ENCODE measurements at regions not wholly inside any gene's neighbourhood (a gene's known extent, or its start where the extent isn't known, plus 50 kb on each side); places are given as distances from the start of the nearest gene placed in this dataset.

DNA sequence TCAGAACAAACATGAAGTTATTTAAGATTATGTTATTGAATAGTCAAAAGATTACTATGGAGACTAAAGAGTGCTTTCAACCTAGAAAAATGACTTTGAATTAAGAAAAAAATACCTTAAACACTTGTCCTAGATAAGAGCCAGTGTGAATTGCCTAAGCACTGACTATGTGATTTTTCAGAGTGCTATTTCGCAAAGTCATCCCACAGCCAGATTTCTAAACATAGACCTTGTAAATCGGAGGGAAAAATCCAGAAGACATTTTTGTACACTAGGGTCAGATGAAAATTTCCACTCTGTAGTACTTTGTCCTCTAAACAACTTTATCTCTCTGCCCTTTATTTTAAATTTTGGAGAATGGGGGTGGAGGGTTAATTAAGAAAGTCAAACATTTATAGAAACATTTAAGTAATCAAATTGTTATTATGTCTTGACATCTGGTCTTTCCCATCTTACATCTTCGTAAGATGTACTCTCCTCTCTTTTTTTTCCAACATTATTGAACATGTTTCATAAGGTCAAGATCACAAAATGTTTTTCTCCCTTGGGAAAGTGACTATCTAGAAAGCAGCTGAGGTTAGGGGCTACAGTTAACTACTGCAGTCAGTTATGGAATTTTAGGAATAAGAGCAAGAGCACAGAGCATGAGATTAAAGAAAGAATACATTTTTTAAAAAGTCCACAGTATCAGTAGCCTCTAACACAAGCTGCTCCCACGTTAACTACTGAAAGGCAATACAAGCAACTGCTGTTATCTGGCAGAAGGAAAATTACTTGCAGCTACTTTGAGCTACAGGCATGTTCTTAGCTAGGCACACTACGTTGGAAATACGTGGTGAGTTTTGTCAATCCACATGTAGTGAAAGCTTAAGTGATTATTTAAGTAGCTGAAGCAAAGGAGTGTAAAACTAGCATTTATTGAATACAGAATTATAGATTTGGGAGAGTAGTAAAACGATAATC, 648.5 kb downstream of the HTR1B start:
- intact Hi-C loops (cut with DNase I), result no loop called here
- H3K9me3 ChIP-seq (ENCODE audit: control insufficient read depth, low read length), result peaks cover 2% of the 10 kb centered on the region
- peak overlapping the region in 1 of 2 donors; percentile 14 for H3K27ac ChIP-seq (ENCODE audit: low read depth in 1 of 2, low read length in 2 of 2)
- no peaks in the 10 kb centered on the region for H3K27me3 ChIP-seq (ENCODE audit: control insufficient read depth in 1 of 2, insufficient read depth in 2 of 2, low read length in 1 of 2)
- no peak overlapping the region for H3K4me3 ChIP-seq (ENCODE audit: low read length in 2 of 2)
- DNase-seq (no peak), ATAC-seq (ENCODE audit: low FRiP score) (no peak)
- 31 to 37% methylated on average over 7 of the region's 7 CpGs for WGBS, 2 donors
- no peaks in the 10 kb centered on the region for H3K36me3 ChIP-seq (ENCODE audit: control insufficient read depth in 1 of 2, insufficient read depth in 2 of 2, low read length in 1 of 2)
- peaks cover 0 to 2% of the 10 kb centered on the region in 2 donors for H3K4me1 ChIP-seq (ENCODE audit: control insufficient read depth in 1 of 2, insufficient read depth in 2 of 2, low read length in 2 of 2)

DNA sequence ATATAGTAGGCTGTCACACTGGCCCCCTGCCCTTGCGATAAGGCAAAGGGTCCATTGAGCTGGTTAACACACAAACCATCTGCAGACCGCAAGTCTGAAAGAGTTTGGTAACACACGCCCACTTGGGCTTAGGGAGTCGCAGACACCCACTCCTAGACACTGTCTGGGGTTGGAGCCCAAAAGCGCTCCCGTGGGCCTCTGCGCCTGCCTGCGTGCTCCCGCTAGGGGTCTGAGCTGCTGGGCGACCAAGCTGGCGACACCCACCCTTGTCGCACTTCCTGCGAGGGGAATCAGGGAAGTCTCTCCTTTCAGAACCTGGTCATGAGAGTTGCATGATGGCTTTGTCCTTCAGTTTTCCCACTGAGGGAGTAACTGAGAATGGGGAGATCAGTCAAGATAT, 653.0 kb downstream of the HTR1B start:
- peaks cover 0 to 2% of the 10 kb centered on the region in 2 donors for H3K4me1 ChIP-seq (ENCODE audit: control insufficient read depth in 1 of 2, insufficient read depth in 2 of 2, low read length in 2 of 2)
- H3K36me3 ChIP-seq (ENCODE audit: control insufficient read depth in 1 of 2, insufficient read depth in 2 of 2, low read length in 1 of 2), result no peaks in the 10 kb centered on the region
- ATAC-seq (ENCODE audit: low FRiP score), result no peak
- H3K27me3 ChIP-seq (ENCODE audit: control insufficient read depth in 1 of 2, insufficient read depth in 2 of 2, low read length in 1 of 2), result no peaks in the 10 kb centered on the region
- intact Hi-C loops (cut with DNase I), result no loop called here
- no peak overlapping the region for H3K27ac ChIP-seq (ENCODE audit: low read depth in 1 of 2, low read length in 2 of 2)
- WGBS, 2 donors, result 95 to 96% methylated on average over 13 of the region's 13 CpGs
- H3K9me3 ChIP-seq (ENCODE audit: control insufficient read depth, low read length), result no peaks in the 10 kb centered on the region
- no peak overlapping the region for H3K4me3 ChIP-seq (ENCODE audit: low read length in 2 of 2)
- no peak for DNase-seq

DNA sequence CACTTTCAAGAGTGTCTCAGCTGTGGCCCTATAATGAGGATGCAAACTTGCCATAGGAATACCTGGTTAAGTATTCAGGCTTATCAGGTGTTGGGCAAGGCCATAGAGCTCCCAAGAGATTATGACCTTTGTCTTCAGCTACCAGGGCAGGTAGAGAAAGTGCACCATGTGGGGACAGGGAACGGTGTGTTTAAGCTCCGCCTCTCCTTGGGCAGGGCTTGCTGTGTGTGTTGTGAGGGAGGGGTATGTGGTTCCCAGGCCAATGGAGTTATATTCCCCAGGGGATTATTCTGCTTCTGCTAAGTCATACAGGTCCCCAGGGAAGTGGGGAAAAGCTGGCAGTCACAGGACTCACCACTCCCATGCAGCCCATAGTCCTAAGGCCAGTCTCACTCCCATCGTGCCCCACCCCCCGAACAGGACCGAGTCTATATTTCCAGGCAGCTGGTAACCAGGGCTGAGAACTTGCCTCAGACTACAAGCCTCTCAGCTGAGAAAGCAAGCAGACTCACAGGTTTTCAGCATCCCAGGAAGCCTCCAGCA, 660.2 kb downstream of the HTR1B start:
- no peak for ATAC-seq (ENCODE audit: low FRiP score)
- H3K27me3 ChIP-seq (ENCODE audit: control insufficient read depth in 1 of 2, insufficient read depth in 2 of 2, low read length in 1 of 2), result no peaks in the 10 kb centered on the region
- intact Hi-C loops (cut with DNase I), result no loop called here
- H3K4me1 ChIP-seq (ENCODE audit: control insufficient read depth in 1 of 2, insufficient read depth in 2 of 2, low read length in 2 of 2), result no peaks in the 10 kb centered on the region
- H3K4me3 ChIP-seq (ENCODE audit: low read length in 2 of 2), result no peak overlapping the region
- WGBS, 2 donors, result 87 to 90% methylated on average over 5 of the region's 5 CpGs
- peaks cover 2% of the 10 kb centered on the region for H3K9me3 ChIP-seq (ENCODE audit: control insufficient read depth, low read length)
- H3K27ac ChIP-seq (ENCODE audit: low read depth in 1 of 2, low read length in 2 of 2), result no peak overlapping the region
- DNase-seq, result no peak
- H3K36me3 ChIP-seq (ENCODE audit: control insufficient read depth in 1 of 2, insufficient read depth in 2 of 2, low read length in 1 of 2), result no peaks in the 10 kb centered on the region

DNA sequence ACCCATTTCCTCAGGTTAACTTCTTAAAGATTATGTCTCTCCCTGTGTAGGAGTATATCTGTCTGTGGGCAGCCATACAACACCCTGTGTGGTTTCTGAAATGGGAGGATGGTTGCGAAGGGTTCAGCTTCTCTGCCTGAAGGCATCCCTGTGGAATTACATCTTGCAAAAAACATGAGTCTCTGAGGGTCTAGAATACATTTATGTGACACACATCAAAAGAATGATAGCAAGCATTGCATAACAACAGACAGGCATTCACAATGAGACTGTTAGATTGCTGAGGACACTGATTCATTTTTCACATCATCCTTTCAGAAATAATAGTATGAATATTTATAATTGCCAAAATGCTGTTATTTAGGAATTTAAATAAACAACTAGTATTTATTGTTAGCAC, 670.9 kb downstream of the HTR1B start:
- H3K4me1 ChIP-seq (ENCODE audit: control insufficient read depth in 1 of 2, insufficient read depth in 2 of 2, low read length in 2 of 2), result no peaks in the 10 kb centered on the region
- H3K27ac ChIP-seq (ENCODE audit: low read depth in 1 of 2, low read length in 2 of 2), result no peak overlapping the region
- H3K9me3 ChIP-seq (ENCODE audit: control insufficient read depth, low read length), result no peaks in the 10 kb centered on the region
- no peak overlapping the region for H3K4me3 ChIP-seq (ENCODE audit: low read length in 2 of 2)
- DNase-seq (no peak), ATAC-seq (ENCODE audit: low FRiP score) (no peak)
- H3K36me3 ChIP-seq (ENCODE audit: control insufficient read depth in 1 of 2, insufficient read depth in 2 of 2, low read length in 1 of 2), result peaks cover 0 to 2% of the 10 kb centered on the region in 2 donors
- H3K27me3 ChIP-seq (ENCODE audit: control insufficient read depth in 1 of 2, insufficient read depth in 2 of 2, low read length in 1 of 2), result no peaks in the 10 kb centered on the region
- 88 to 92% methylated on average over 1 of the region's 1 CpG for WGBS, 2 donors
- intact Hi-C loops (cut with DNase I), result no loop called here

DNA sequence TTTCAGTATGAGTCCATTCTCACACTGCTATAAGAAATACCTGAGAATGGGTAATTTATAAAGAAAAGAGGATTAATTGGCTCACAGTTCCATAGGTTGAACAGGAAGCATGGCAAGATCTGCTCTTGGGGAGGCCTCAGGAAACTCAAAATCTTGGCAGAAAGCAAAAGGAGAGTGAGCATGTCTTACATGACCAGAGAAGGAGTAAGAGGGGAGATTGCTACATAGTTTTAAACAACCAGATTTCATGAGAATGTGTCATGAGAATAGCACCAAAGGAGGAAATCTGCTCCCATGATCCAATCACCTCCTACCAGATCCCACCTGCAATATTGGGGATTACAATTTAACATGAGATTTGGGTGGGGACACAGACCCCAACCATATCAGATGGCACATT, 672.4 kb downstream of the HTR1B start:
- Histone ChIP-seq H3K36me3 (ENCODE audit: control insufficient read depth in 1 of 2, insufficient read depth in 2 of 2, low read length in 1 of 2) (peaks cover 0 to 2% of the 10 kb centered on the region in 2 donors), H3K9me3 (ENCODE audit: control insufficient read depth, low read length) (no peaks in the 10 kb centered on the region), H3K27me3 (ENCODE audit: control insufficient read depth in 1 of 2, insufficient read depth in 2 of 2, low read length in 1 of 2) (no peaks in the 10 kb centered on the region), H3K4me3 (ENCODE audit: low read length in 2 of 2) (no peak overlapping the region), H3K4me1 (ENCODE audit: control insufficient read depth in 1 of 2, insufficient read depth in 2 of 2, low read length in 2 of 2) (no peaks in the 10 kb centered on the region), H3K27ac (ENCODE audit: low read depth in 1 of 2, low read length in 2 of 2) (no peak overlapping the region)
- intact Hi-C loops (cut with DNase I), result no loop called here
- DNase-seq, result no peak
- no peak for ATAC-seq (ENCODE audit: low FRiP score)

DNA sequence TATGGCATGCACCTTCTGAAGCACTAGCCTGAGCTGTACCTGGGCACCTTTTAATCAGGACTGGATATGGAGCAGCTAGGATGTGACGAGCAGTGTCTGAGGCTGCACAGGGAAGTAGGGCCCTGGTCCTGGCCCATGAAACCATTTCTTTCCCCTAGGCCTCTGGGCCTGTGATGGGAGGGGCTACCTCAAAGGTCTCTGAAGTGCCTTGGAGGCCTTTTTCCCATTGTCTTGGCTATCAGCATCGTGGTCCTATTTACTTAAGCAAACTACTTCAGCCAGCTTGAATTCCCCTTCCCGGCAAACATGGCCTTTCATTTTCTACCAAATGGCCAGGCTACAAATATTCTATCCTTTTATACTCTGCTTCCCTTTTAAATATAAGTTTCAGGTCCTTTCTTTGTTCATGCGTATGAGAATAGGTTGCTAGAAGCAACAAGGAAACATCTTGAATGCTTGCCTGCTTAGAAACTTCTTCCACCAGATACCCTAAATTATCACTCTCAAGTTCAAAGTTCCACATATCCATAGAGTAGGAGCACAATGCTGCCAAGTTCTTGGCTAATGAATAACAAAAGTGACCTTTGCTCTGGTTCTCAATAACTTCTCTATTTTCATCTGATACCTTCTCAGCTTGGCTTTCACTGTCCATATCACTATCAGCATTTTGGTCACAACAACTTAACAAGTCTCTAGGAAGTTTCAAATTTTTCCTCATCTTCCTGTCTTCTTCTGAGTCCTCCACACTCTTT, 673.1 kb downstream of the HTR1B start:
- H3K4me1 ChIP-seq (ENCODE audit: control insufficient read depth in 1 of 2, insufficient read depth in 2 of 2, low read length in 2 of 2), result no peaks in the 10 kb centered on the region
- ATAC-seq (ENCODE audit: low FRiP score) (no peak), DNase-seq (no peak)
- peaks cover 0 to 2% of the 10 kb centered on the region in 2 donors for H3K36me3 ChIP-seq (ENCODE audit: control insufficient read depth in 1 of 2, insufficient read depth in 2 of 2, low read length in 1 of 2)
- H3K4me3 ChIP-seq (ENCODE audit: low read length in 2 of 2), result no peak overlapping the region
- intact Hi-C loops (cut with DNase I), result no loop called here
- H3K9me3 ChIP-seq (ENCODE audit: control insufficient read depth, low read length), result no peaks in the 10 kb centered on the region
- H3K27me3 ChIP-seq (ENCODE audit: control insufficient read depth in 1 of 2, insufficient read depth in 2 of 2, low read length in 1 of 2), result no peaks in the 10 kb centered on the region
- 92 to 94% methylated on average over 4 of the region's 4 CpGs for WGBS, 2 donors
- no peak overlapping the region for H3K27ac ChIP-seq (ENCODE audit: low read depth in 1 of 2, low read length in 2 of 2)

DNA sequence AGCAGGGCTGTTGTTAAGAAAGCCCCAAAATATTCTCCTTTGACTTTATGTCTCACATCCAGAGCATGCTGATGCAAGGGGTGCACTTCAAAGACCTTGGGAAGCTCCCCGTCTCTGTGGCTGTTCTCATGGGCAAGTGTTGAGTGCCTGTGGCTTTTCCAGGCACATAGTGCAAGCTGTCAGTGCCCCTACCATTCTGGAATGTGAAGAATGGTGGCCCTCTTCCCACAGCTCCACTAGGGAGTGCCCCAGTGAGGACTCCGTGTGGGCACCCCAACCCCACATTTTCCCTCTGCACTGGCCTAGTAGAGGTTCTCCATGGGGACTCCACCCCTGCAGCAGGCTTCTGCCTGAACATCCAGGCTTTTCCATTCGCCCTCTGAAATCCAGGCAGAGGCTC, 673.7 kb downstream of the HTR1B start:
- no peaks in the 10 kb centered on the region for H3K4me1 ChIP-seq (ENCODE audit: control insufficient read depth in 1 of 2, insufficient read depth in 2 of 2, low read length in 2 of 2)
- H3K4me3 ChIP-seq (ENCODE audit: low read length in 2 of 2), result no peak overlapping the region
- 77 to 83% methylated on average over 3 of the region's 3 CpGs for WGBS, 2 donors
- DNase-seq (no peak), ATAC-seq (ENCODE audit: low FRiP score) (no peak)
- no peaks in the 10 kb centered on the region for H3K9me3 ChIP-seq (ENCODE audit: control insufficient read depth, low read length)
- intact Hi-C loops (cut with DNase I), result no loop called here
- no peaks in the 10 kb centered on the region for H3K27me3 ChIP-seq (ENCODE audit: control insufficient read depth in 1 of 2, insufficient read depth in 2 of 2, low read length in 1 of 2)
- no peak overlapping the region for H3K27ac ChIP-seq (ENCODE audit: low read depth in 1 of 2, low read length in 2 of 2)
- peaks cover 0 to 2% of the 10 kb centered on the region in 2 donors for H3K36me3 ChIP-seq (ENCODE audit: control insufficient read depth in 1 of 2, insufficient read depth in 2 of 2, low read length in 1 of 2)

DNA sequence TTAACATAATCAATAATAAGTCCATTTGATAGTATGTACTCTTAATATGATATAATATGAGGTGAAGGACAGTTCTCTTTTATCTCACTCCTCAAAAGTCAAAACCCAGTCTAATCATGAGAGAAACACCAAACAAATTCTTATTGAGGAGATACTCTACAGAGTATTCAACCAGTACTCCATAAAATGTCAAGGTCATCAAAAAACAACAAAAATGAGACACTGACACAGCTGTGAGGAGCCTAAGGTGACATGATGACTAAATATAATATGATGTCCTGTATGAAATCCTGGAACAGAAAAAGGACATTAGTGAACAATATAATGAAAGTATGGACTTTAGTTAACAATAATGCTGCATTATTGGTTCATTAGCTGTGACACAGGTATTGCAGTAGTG, 675.1 kb downstream of the HTR1B start:
- H3K36me3 ChIP-seq (ENCODE audit: control insufficient read depth in 1 of 2, insufficient read depth in 2 of 2, low read length in 1 of 2), result peaks cover 0 to 2% of the 10 kb centered on the region in 2 donors
- ATAC-seq (ENCODE audit: low FRiP score), result no peak
- intact Hi-C loops (cut with DNase I), result no loop called here
- no peaks in the 10 kb centered on the region for H3K27me3 ChIP-seq (ENCODE audit: control insufficient read depth in 1 of 2, insufficient read depth in 2 of 2, low read length in 1 of 2)
- H3K4me3 ChIP-seq (ENCODE audit: low read length in 2 of 2), result no peak overlapping the region
- no peaks in the 10 kb centered on the region for H3K9me3 ChIP-seq (ENCODE audit: control insufficient read depth, low read length)
- H3K27ac ChIP-seq (ENCODE audit: low read depth in 1 of 2, low read length in 2 of 2), result no peak overlapping the region
- no peaks in the 10 kb centered on the region for H3K4me1 ChIP-seq (ENCODE audit: control insufficient read depth in 1 of 2, insufficient read depth in 2 of 2, low read length in 2 of 2)
- DNase-seq, result no peak

Measured in aorta (tissue), 5 donors.